GM21526 (cell line): ENCODE measurements at regions not wholly inside any gene's neighbourhood (a gene's known extent, or its start where the extent isn't known, plus 50 kb on each side); places are given as distances from the start of the nearest gene placed in this dataset.

ENCODE experiments used
- ATAC-seq: cut with Tn5 transposase; IDR thresholded peaks from one replicate; pipeline ENCODE4 v1.9.1; 2021; ENCODE audit warnings: moderate library complexity; ENCODE audit not compliant: unreplicated experiment, low FRiP score

DNA sequence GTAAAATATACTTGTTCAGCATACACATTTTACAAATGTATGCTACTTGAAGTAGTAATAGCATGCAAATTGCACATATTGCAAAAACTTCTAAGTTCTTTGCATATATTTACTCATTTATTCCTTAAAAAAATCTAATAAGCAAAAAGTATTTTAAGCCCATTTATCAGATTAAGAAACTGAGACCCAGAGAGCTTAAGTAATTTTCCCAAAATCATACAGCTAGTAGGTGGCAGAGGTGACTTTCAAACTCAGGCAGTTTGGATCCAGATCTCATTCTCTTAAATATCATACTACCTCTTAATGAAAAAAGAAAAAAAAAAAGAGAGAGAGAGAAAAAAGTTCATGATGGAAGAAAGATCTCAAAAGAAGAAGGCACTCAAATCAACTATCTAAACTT is 157.9 kb downstream of the RPS12 start:
- no peak for ATAC-seq

DNA sequence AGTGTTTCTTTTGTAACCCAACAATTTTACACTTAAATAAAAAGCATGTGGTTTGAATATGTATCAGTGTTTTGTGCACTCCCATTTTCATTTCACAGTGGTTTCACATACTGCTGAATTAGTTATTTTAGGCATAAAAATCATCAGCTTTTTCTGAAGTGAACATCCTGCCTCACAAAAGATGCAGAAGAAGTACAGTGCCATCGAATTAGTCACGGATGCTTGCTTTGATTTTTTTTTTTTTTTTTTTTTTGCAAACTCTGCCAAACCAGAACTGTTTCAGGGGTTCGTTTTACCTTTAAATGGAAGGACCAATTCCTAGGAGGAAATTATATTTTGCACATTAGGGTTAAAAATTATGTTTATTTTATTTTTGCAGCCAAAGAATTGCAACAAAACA is 158.6 kb downstream of the RPS12 start:
- ATAC-seq, result no peak

DNA sequence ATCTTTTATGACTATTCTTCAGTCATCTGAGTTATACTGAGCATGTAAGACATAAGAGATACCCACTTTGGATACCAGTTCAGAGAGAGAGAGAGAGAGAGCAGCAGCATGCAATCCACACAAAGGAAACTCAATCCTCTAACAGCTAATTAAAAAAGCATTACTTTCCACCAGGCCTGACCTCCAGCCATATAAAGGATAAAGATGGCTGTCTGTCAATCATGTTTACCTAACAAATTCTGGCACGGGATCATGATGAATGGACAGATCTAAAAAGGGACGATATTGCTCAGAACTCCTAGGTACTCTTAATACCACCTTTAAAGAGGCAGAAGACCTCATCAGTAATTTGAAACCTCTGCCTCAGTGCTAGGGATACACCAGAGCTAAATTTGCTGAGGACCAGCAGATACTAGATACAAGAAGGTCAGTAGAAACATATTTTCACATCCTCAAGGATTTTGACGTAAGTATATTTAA is 159.2 kb downstream of the RPS12 start:
- no peak for ATAC-seq

DNA sequence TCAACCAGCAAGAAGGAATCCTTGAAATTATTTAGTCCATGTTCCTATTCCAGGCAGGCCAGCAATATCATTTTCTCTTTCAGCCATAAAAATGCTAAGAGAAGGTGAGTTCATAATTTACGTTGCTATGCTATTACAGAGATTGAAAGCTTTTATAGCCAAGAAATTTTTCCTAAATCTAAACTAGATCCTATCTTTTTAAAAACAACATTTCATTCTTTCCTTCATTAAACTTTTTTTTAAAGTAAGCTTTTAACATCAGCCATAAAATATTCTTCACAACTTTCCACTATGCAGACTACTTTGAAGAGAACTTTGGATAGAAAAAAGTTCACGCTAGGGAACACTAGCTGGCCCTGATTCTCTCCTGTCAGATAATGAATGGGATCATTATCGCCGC is 159.8 kb downstream of the RPS12 start:
- no peak for ATAC-seq

DNA sequence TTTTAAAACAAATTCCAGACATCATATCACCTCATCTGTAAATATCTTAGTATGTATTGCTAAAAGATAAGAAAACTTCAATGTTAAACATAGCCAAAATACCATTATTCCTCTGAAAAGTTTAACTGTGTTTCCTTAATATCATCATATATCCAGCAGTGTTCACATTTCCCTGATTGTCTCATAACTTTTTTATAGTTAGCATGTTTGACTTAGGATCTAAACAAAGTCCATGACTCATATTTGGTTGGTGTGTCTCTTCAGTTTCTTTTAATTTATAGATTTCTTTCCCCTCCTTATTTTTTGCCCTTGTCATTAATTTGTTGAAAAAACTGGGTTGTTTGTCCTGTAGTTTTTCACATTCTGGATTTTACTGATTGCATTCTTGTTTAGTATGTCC is 163.0 kb downstream of the RPS12 start:
- ATAC-seq, result no peak

DNA sequence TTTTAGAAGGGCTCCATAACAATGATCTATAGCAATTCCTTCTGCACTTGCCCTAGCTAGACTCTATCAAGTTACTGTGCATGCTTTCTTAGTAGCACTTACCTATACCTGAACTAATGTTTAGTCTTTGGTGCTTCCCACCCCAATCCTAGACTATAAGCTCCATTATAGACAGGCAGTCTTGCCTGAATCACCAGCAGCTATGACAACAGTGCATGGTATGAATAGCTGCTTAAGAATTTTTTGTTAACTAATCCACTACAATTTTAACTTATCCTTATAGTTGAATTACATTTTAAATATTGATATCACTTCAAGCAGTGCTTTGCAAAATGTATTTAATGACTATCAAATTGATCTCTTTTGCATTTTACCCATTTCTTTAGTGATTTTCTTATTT is 164.3 kb downstream of the RPS12 start:
- ATAC-seq, result no peak

DNA sequence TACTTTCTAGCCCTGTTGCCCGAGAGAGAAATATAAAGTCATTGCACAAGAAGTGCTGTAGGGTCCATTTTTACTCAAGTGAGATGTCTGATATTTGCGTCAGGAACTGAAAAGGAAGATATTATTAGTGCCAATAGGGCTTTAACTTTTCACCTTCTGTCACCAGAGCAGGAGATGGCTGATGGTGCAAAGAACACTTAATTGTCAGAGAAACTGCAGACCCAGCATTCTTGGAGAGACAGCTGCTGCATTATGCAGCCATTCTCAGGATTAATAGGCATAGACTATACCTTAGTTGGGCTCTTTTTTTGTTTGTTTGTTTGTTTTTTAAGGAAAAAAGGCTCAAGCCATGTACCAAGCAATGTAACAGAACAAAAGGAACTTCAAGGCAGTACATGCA is 179.4 kb downstream of the RPS12 start:
- no peak for ATAC-seq

DNA sequence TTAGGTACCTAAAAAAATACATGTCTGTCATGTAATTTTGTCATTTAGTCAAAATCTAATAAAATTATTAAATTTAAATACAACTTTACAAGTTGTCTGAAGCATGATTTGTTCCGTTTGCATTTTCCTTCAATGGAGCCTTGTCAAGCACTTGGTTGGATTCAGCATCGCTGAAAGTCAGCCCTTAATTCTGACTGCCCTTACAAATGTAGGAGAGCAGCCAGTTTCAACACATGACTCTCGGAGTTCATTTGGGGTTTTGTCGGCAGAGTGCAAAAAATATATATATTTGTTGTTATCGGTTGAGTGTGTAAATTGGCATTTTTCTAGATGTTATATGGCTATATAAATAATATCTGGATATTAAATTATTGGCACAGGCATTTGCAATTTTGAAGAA is 180.6 kb downstream of the RPS12 start:
- ATAC-seq, result no peak

DNA sequence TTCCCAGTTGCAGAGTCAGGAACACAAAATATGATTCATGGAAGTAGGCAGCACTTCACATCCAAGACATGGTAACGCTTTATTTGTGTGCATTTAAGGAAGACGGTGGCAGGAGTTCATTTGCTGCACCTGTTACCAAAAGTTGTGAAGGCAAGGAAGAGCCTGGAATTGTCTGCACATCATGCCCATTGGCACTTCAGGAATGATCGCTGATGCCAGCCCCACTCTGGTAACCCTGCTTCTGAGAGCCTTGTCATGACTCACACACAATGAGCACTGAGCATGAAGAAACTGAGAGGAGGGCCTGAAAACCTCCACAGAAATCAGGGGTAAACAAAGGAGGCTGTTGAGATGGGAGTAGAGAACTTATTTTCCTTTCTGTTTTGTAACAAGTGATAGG is 181.1 kb downstream of the RPS12 start:
- ATAC-seq, result no peak

DNA sequence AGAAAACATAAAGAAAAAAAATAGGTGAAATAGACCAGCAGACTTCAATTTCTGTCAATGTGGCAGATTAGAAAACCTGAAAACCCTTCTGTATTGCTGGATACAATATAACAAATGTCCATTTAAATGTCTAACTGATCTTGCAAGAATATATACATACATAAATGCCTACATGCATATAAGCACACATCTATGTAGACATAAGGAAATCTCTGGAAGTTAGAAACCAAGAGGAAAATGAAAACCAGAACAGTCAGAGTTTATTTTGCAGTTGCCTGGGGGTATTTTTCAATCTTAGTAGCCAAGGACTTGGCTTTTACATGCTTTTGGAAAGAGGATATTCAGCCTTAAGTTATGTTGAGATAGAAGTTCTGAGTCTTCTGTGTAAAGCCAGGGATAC is 184.0 kb downstream of the RPS12 start:
- ATAC-seq, result no peak

DNA sequence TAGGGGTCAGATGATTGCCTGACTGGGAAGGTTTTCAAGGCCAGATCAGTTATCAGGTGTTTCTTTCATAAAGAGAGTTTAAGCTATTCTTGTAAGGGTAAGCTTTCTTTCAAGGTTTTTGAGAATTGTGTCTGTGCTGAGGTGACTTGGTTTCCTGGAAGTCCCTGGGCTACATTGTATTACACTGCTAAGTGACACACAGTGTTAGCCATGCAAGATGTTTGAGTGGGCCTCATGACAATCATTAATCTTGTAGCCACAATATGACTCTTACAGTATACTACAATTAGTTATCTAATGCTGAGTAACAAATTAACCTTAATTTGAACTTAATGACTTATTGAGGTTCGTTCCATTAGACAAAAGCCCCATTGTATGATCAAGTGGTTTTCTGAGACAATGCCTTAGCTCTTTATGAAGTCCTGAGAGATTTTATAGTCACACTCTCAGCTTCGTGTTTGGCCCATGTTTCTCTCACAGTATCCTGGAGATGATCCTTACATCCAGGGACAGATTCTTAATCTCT is 186.7 kb downstream of the RPS12 start:
- no peak for ATAC-seq

DNA sequence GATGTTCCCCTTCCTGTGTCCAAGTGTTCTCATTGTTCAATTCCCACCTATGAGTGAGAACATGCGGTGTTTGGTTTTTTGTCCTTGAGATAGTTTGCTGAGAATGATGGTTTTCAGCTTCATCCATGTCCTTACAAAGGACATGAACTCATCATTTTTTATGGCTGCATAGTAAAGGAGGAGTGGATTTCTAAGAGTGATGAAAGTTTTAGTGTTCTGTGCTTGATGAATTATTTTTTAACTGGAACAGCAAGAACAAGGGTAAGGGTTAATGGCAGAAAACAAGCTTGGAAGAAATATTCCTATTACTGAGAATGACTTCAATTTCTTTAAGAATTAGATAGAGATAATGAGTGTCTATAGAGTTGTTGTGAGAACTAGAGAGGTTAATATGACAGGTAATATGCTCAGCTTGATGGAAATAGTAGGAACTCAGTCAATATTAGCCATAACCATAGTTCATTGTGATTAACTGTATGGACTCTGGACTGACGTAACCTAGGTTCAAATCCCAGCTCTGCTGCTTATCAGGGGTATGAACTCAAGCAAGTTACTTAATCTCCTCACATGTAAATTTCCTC is 190.0 kb downstream of the RPS12 start:
- no peak for ATAC-seq

DNA sequence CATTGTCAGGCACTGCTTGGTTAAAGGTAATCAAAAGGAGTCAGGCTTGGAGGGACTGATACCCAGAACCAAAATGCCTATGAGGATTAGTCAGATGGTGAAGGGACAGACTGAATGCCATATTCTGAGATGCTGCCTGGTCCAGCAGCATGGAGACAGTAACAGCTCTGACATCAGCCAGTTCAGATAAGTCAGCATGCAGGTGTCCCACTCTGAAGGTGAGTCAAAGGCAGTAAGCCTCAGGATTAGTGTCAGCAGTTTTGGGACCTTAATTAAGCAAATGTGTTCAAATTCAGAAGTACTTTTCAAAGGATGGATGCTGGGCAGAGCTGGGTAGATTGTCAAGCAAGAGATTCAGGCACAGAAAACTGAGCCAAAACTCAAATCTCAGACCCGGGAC is 198.4 kb downstream of the RPS12 start:
- ATAC-seq, result no peak

DNA sequence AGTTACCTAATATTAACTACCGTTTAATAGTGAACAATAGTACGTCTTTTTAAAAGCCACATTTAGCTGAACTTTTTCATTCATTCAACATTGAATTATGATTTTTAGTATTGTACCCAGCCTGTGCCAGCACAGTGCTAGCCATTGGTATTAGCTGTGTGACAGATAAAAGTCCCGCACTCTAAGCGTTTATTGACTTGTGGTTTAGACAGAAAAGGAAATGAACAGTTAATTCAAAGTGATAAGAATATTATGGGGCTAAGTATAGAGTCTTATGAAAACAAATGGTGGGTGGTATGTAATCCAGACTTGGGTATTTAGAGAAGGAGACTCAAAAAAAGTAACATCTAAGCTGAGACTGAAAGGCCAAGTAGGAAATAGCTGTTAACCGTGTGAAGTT is 202.3 kb downstream of the RPS12 start:
- no peak for ATAC-seq

DNA sequence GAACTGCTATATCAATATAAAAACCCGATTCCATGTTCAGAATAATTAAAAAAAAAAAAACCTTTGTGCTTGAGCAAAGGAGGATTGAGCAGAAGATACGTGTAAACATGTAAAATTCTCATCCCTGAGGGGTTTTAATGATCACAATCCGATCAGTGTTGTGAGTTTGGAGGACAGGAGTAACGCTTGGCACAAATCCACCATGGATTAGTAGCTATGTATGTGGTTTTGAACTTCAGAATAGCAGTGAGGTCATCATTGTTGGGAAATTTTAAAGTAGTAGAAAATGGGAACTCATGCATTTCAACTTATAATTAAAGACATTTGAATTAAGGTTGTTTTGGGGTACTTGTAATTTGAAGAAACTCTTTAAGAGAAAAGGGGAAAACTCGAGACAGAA is 203.2 kb downstream of the RPS12 start:
- no peak for ATAC-seq

DNA sequence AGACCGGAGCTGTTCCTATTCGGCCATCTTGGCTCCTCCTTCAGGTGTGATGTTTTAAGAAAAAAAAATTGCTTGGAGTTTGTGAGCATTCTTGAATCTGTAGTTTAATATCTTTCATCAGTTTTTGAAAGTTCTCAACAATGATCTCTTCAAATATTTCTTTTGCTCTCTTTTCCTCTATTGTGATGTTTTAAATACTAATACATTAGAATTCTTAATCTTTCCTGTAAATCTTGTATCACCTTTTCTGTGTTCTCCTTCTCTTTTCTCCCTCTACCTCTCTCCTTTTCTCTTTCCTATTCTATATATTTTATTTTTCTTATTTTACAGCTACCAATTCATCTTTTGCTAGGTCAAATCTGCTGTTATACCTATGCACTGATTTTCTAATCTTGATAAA is 212.3 kb downstream of the RPS12 start:
- no peak for ATAC-seq

DNA sequence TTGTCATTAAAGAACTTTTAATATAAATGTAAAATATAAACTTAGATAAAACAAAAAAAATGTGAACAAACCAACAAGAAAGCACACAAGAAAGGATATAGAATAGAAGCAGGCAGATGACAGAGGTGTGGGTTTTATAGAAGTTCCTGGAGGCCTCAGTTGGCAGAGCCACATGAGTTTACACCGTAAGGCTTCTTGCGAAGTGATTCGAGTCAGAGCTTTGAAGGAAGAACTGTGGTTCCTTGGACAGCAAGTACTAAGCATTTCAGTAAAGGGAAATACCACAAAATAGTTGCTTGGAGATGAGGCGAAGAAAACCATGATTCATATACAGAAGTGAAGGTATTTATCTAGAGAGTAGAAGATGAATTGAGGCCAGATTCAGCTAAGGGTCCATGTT is 207.9 kb upstream of the EYA4 start:
- no peak for ATAC-seq

DNA sequence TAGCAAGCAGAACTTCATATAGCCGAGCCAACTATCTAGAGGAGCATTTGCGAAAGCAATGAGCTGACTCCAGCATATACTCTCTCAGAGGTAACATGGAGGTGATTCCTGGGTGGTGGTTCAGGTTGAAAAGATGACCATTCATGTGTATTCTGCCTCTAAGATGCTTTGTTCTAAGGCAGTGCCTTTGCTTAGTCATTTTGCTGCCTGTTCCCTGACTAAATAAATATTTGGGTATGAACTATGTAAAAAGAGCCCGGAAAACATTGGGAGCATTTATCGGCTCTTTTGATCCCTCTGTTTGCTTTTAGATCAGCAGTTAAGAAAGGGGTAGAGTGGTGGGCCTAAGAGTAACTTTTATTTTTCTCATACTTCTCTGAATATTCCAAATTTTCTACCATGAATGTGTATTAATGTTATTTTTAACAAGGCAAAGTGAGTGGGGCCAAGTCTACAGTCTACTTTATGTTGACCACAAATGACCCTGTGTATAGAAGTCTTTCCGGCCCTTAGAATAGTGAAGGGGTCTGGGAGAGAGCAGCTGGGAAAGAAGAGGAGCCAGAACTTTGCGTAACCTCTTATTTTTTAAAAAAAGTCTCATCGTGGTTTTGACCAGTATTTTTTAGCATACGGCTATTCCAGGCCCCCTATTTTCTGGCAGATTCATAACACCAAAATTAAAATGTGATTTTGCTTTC is 206.5 kb upstream of the EYA4 start:
- no peak for ATAC-seq

DNA sequence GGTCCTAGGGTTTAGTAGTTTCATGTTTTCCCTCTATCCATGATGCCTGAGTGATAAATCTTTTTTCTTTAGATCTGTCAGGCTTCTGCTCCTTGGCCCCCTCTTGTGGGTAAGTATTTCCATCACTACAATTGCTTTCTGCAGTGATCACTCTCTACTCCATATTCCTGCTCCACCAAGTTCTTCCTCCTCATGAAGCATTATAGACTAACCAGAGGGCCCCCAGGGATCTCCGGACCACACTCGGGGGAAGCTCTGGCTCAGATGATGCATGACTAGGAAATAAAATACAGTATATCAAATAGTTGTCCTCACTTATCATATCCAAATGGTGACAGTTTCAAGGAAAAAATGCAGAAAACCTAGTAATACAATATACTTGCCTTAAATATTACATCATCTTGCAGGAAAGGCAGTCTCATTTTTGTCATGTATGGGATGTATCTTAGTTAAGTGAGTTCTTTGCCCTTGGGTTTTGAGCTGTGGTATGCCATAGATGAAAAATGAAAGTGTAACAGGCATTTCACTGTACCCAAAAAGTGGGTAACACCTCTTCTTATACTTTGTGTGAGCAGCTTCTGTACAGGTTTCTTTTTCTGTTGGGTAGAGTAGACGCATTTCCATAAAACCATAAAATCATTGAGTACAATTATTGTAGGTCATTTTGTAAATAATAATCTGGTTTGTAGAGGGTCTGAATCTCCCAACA is 200.9 kb upstream of the EYA4 start:
- no peak for ATAC-seq

DNA sequence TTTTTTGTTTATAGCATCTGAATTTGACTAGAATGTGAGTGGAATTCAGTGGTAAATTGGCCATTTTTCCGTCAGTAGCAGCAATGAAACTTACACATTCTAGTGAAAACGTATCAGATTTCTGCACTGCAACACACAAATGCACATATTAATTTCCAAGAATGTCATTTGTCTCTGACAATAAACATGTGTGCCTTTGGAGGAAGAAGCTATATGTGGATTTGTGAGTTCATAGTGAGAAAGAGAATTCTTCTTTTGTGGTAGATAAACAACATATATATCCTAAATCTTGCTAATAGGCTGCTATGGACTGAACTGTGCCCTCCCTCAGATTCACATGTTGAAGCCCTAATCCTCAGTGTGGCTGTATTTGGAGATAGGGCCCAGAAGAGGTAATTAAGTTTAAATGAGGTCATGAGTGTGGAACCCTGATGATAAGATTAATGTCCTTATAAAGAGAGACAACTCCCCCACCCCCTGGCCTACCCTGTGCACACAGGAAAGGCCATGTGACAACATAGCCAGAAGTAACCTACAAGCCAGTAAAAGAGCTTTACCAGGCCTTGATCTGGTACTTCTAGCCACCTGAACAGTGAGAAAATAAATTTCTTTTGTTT is 200.2 kb upstream of the EYA4 start:
- ATAC-seq, result no peak

DNA sequence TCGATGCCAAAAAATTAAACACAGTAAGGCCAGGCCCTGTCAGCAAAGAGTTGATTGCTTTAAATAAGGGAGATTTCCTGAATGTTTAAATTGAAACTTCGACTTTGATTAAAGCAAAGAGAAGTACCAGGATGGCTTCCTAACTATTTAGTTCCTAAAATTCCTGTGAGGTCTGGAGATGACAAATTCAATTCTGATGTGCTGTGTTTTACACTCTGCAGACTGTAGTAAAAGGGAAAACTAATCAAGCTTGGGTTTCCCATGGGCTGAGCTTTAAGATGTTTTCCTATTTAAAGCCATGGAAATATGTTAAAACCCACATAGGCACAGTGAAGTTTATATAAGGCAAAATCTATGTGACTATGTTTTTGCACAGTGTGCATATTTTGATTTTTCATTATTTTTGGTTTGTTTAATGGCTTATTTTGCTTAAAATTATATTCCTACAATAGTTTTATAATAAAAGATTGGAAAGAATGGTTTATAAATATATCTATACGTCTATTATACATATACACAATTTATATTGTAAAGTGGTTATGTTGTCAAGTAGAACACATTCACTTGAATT is 198.5 kb upstream of the EYA4 start:
- ATAC-seq, result no peak
